Peyer's patch (tissue), 4 donors: ENCODE measurements at regions not wholly inside any gene's neighbourhood (a gene's known extent, or its start where the extent isn't known, plus 50 kb on each side); places are given as distances from the start of the nearest gene placed in this dataset.
"Not testable (repeated sequence)": the region's sequence is repeated elsewhere in the genome, so short reads cannot be mapped to it uniquely, and the experiment has no call there.

Experiments
- DNase-seq, 3 donors: peaks; one replicate each; pipeline ENCODE4 v3.0.0-alpha.2; 2017 to 2019
- H3K27ac ChIP-seq, 4 donors: fragments of 200-600 bp; sonication (generic); one replicate each; pipeline ENCODE4 v1.5.1; 2016 to 2019
- H3K27me3 ChIP-seq, 2 donors: fragments of 200-600 bp; sonication (generic); one replicate each; pipeline ENCODE4 v1.5.1; 2019
- H3K36me3 ChIP-seq, 3 donors: fragments of 200-600 bp; sonication (generic); one replicate each; pipeline ENCODE4 v1.5.1; 2016 to 2019
- H3K4me1 ChIP-seq, 4 donors: fragments of 200-600 bp; sonication (generic); one replicate each; pipeline ENCODE4 v1.5.1; 2016 to 2019
- H3K4me3 ChIP-seq, 4 donors: fragments of 200-600 bp; sonication (generic); 1 replicate in 3 of 4; 2 replicates in 1 of 4; pipeline ENCODE4 v1.5.1; 2016 to 2019; ENCODE audit warnings: mild to moderate bottlenecking in 1 of 4
- H3K9me3 ChIP-seq, 4 donors: fragments of 200-600 bp; sonication (generic); one replicate each; pipeline ENCODE4 v1.5.1; 2016 to 2019; ENCODE audit warnings: mild to moderate bottlenecking in 1 of 4
- POLR2A ChIP-seq, 2 donors: fragments of 450-650 bp; IDR thresholded peaks; one replicate each; pipeline ENCODE4 v1.5.1; 2017; ENCODE audit warnings: antibody characterized with exemption in 2 of 2, mild to moderate bottlenecking in 2 of 2, moderate library complexity in 2 of 2
- TF ChIP-seq, protein P1 (sequence below), 6 experiments: fragments of 450-650 bp in 4 of 6; fragments of 200-600 bp in 2 of 6; sonication (generic) in 1 of 6; IDR thresholded peaks; one replicate each; pipeline ENCODE4 v1.5.1; 2017 to 2019; ENCODE audit warnings: antibody characterized with exemption in 6 of 6, mild to moderate bottlenecking in 3 of 6, moderate library complexity in 1 of 6

DNA sequence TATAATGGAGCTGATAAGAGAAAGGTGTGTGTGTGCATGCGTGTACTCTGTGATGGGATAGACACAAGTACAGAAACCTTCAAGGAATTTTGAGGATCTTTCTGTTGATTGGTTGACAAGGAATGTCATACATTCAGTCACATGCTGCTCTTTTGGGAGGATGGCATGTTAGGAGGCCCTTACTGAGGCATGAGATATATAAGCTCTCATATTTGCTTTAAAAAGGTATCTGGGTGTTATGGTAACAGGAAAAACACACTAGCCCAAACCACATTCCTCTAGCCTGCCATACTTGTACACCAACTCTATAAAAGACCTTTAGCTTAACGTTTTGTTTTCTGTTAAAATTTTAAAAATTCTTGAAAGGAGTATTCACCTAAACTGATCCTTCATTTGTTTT is 72.5 kb upstream of the EGFR start:
- no peak overlapping the region for H3K27ac ChIP-seq
- H3K36me3 ChIP-seq = no peaks in the 10 kb centered on the region
- DNase-seq = no peak
- no peaks in the 10 kb centered on the region for H3K4me1 ChIP-seq
- no peaks in the 10 kb centered on the region for H3K27me3 ChIP-seq
- H3K9me3 ChIP-seq = no peaks in the 10 kb centered on the region
- H3K4me3 ChIP-seq = no peak overlapping the region
- TF ChIP-seq, protein P1, sequence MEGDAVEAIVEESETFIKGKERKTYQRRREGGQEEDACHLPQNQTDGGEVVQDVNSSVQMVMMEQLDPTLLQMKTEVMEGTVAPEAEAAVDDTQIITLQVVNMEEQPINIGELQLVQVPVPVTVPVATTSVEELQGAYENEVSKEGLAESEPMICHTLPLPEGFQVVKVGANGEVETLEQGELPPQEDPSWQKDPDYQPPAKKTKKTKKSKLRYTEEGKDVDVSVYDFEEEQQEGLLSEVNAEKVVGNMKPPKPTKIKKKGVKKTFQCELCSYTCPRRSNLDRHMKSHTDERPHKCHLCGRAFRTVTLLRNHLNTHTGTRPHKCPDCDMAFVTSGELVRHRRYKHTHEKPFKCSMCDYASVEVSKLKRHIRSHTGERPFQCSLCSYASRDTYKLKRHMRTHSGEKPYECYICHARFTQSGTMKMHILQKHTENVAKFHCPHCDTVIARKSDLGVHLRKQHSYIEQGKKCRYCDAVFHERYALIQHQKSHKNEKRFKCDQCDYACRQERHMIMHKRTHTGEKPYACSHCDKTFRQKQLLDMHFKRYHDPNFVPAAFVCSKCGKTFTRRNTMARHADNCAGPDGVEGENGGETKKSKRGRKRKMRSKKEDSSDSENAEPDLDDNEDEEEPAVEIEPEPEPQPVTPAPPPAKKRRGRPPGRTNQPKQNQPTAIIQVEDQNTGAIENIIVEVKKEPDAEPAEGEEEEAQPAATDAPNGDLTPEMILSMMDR (IDR thresholded peaks at IDR 0.05) = no peak
- TF ChIP-seq POLR2A (IDR thresholded peaks at IDR 0.05) = no peak

GRCh38 chr7:54946764-54947163 is 72.1 kb upstream of the EGFR start:
- Histone ChIP-seq H3K27me3 (no peaks in the 10 kb centered on the region), H3K9me3 (no peaks in the 10 kb centered on the region), H3K27ac (no peak overlapping the region), H3K36me3 (no peaks in the 10 kb centered on the region), H3K4me3 (no peak overlapping the region), H3K4me1 (no peaks in the 10 kb centered on the region)
- DNase-seq = no peak
- TF ChIP-seq, protein P1 (IDR thresholded peaks at IDR 0.05) = no peak

- no peak for DNase-seq
- no peaks in the 10 kb centered on the region for H3K27me3 ChIP-seq
- no peak for TF ChIP-seq POLR2A (IDR thresholded peaks at IDR 0.05)
- TF ChIP-seq, protein P1 (IDR thresholded peaks at IDR 0.05) = no peak
- no peaks in the 10 kb centered on the region for H3K36me3 ChIP-seq
- H3K27ac ChIP-seq = no peak overlapping the region
- H3K4me3 ChIP-seq = no peak overlapping the region
- no peaks in the 10 kb centered on the region for H3K9me3 ChIP-seq
- H3K4me1 ChIP-seq = no peaks in the 10 kb centered on the region
Observed at GRCh38 chr7:54947266-54947665, 71.6 kb upstream of the EGFR start.

DNA sequence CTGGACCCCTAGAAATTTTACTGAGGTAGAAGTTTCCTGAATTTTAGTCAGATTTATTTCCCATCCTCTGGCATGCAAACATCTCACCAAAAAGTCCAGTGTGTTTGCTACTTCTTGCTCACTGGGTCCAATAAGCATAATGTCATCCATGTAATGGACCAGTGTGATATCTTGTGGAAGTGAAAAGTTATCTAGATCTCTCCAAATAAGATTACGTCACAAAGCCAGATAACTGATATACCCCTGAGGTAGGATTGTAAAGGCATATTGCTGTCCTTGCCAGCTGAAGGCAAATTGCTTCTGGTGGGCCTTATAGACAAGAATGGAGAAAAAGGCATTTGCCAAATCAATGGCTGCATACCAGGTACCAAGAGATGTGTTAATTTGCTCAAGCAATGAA is 69.3 kb upstream of the EGFR start:
- DNase-seq, H3K4me1 ChIP-seq, H3K9me3 ChIP-seq, H3K27ac ChIP-seq, H3K4me3 ChIP-seq, H3K36me3 ChIP-seq, H3K27me3 ChIP-seq: not testable (repeated sequence)

- Histone ChIP-seq H3K27ac (no peak overlapping the region), H3K4me1 (no peaks in the 10 kb centered on the region), H3K36me3 (no peaks in the 10 kb centered on the region), H3K27me3 (no peaks in the 10 kb centered on the region), H3K9me3 (no peaks in the 10 kb centered on the region), H3K4me3 (no peak overlapping the region)
- DNase-seq = no peak
- TF ChIP-seq, protein P1 (IDR thresholded peaks at IDR 0.05) = no peak
- no peak for TF ChIP-seq POLR2A (IDR thresholded peaks at IDR 0.05)
Observed at GRCh38 chr7:54955296-54955695, 63.5 kb upstream of the EGFR start.

DNA sequence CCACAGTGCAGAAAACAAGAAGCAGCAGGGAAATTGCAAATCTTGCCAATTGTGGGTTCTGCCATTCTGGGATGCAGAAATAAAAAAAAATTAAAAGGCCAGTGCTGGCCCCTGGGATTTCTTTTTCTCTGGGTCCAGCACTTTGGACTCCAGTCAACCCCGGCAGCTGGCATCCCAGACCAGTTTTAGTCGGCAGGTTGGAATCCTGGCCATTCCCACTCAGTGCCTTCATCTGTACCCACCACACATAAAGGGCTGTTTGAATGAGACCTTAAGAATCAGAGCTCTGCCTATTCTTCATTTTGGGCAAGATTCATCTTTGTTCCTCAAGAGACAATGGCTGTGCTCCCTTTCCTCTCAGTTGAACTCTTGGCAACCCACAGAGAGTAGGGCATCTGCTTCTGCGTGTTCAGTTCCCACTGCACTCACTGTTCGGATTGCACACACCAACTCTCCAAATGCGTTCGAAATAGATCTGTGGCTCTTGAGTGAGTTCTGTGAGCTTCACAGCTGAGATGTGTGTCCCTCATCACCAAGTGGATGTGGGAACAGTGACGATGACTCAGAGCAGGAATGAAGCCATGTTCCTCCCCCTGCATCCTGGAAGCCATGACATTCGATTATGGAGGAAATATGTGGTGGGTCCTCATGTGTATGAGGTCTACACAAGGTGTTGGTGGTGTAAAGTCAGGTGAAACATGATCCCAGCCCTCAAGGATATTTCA is 63.0 kb upstream of the EGFR start:
- Histone ChIP-seq H3K27me3 (no peaks in the 10 kb centered on the region), H3K27ac (no peak overlapping the region), H3K4me1 (no peaks in the 10 kb centered on the region), H3K36me3 (no peaks in the 10 kb centered on the region), H3K4me3 (no peak overlapping the region), H3K9me3 (no peaks in the 10 kb centered on the region)
- DNase-seq = no peak
- TF ChIP-seq POLR2A (IDR thresholded peaks at IDR 0.05) = no peak

DNA sequence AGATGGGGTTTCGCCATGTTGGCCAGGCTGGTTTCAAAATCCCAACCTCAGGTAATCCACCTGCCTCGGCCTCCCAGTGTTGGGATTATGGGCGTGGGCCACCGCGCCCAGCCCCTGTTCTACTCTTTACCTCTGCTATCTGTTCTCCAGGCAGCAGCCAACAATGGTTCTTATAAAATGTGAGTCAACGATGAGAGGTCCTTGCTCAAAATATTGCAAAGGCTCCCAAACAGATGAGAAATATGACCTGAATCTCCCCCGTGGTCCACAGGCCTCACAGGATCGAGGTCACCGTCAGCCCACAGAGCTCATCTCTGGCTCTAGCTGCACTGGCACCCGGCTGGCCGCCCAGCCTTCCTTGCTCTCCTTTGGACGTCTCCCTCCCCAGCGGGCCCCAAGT is 62.0 kb upstream of the EGFR start:
- Histone ChIP-seq H3K27me3 (no peaks in the 10 kb centered on the region), H3K9me3 (no peaks in the 10 kb centered on the region), H3K4me1 (no peaks in the 10 kb centered on the region), H3K27ac (no peak overlapping the region), H3K36me3 (no peaks in the 10 kb centered on the region), H3K4me3 (no peak overlapping the region)
- TF ChIP-seq, protein P1 (IDR thresholded peaks at IDR 0.05) = no peak
- no peak for TF ChIP-seq POLR2A (IDR thresholded peaks at IDR 0.05)
- no peak for DNase-seq
